WTC11 (cell line): ENCODE measurements at regions not wholly inside any gene's neighbourhood (a gene's known extent, or its start where the extent isn't known, plus 50 kb on each side); places are given as distances from the start of the nearest gene placed in this dataset.

Experiments
- ATAC-seq: fragments of 200-7000 bp; cut with Tn5 transposase; 2 replicates; pipeline ENCODE4 v1.10.0; 2021; ENCODE audit warnings: mild to moderate bottlenecking, moderate library complexity
- CTCF ChIA-PET: fragments of 300-600 bp; sonication (Branson Sonifier 250); formaldehyde crosslinking; loops from one replicate; lab custom pipeline; 2021; ENCODE audit warnings: antibody characterized with exemption; lab: Charles Lee
- POLR2A ChIA-PET: fragments of 350-600 bp; sonication (Branson Sonifier 250); formaldehyde crosslinking; loops from one replicate; lab custom pipeline; 2021; ENCODE audit warnings: antibody characterized with exemption; lab: Charles Lee
- DNase-seq: peaks from one replicate; pipeline ENCODE4 v3.0.0; 2021; ENCODE audit warnings: low spot score
- H3K27ac Mint-ChIP-seq: 2 replicates; pipeline ENCODE4 v1.8.0; 2021; ENCODE audit warnings: mixed read lengths
- H3K27me3 Mint-ChIP-seq: 2 replicates; pipeline ENCODE4 v1.8.0; 2021; ENCODE audit warnings: low read depth, mild to moderate bottlenecking, moderate library complexity, mixed read lengths
- H3K36me3 Mint-ChIP-seq: 2 replicates; pipeline ENCODE4 v1.8.0; 2021; ENCODE audit warnings: mixed read lengths
- H3K4me1 Mint-ChIP-seq: 2 replicates; pipeline ENCODE4 v1.8.0; 2022; ENCODE audit warnings: mixed read lengths
- H3K4me3 Mint-ChIP-seq: 2 replicates; pipeline ENCODE4 v1.8.0; 2021; ENCODE audit warnings: mild to moderate bottlenecking, moderate library complexity, mixed read lengths
- H3K9me3 Mint-ChIP-seq: 2 replicates; pipeline ENCODE4 v1.8.0; 2021; ENCODE audit warnings: mixed read lengths
- ATF3 ChIP-seq: sonication (generic); formaldehyde crosslinking; conservative IDR thresholded peaks from 2 replicates; pipeline ENCODE4 v1.8.1; 2022; ENCODE audit warnings: mild to moderate bottlenecking, missing genetic modification reagents
- ELF4 ChIP-seq: sonication (generic); formaldehyde crosslinking; IDR thresholded peaks from 2 replicates; pipeline ENCODE4 v1.8.1; 2022; ENCODE audit warnings: low read depth, mild to moderate bottlenecking, moderate library complexity, missing genetic modification reagents
- ETV6 ChIP-seq: sonication (generic); formaldehyde crosslinking; IDR thresholded peaks from 2 replicates; pipeline ENCODE4 v1.8.1; 2022; ENCODE audit warnings: mild to moderate bottlenecking, missing genetic modification reagents
- FOXK1 ChIP-seq: sonication (generic); formaldehyde crosslinking; IDR thresholded peaks from 2 replicates; pipeline ENCODE4 v1.8.0; 2022; ENCODE audit warnings: mild to moderate bottlenecking, moderate library complexity, missing genetic modification reagents
- GABPB1 ChIP-seq: sonication (generic); formaldehyde crosslinking; IDR thresholded peaks from 2 replicates; pipeline ENCODE4 v1.8.1; 2023; ENCODE audit warnings: mild to moderate bottlenecking, missing genetic modification reagents
- IRF2 ChIP-seq: sonication (generic); formaldehyde crosslinking; IDR thresholded peaks from 2 replicates; pipeline ENCODE4 v1.8.0; 2022; ENCODE audit warnings: low read depth, missing genetic modification reagents, borderline replicate concordance
- JAZF1 ChIP-seq: fragments of 250-450 bp; sonication (Bioruptor Pico); IDR thresholded peaks from 2 replicates; pipeline ENCODE4 v1.9.0; 2021; ENCODE audit warnings: moderate library complexity, mild to moderate bottlenecking, inconsistent platforms
- MLX ChIP-seq: sonication (generic); formaldehyde crosslinking; IDR thresholded peaks from 2 replicates; pipeline ENCODE4 v1.8.1; 2023; ENCODE audit warnings: mild to moderate bottlenecking, missing genetic modification reagents, moderate library complexity
- MXD4 ChIP-seq: fragments of 250-450 bp; sonication (Bioruptor Pico); IDR thresholded peaks from 2 replicates; pipeline ENCODE4 v1.8.0; 2021; ENCODE audit warnings: mild to moderate bottlenecking, moderate library complexity, borderline replicate concordance
- NFYB ChIP-seq: sonication (generic); formaldehyde crosslinking; conservative IDR thresholded peaks from 2 replicates; pipeline ENCODE4 v1.8.0; 2022; ENCODE audit warnings: low read depth, missing genetic modification reagents
- TCF7 ChIP-seq: sonication (generic); formaldehyde crosslinking; IDR thresholded peaks from 2 replicates; pipeline ENCODE4 v1.8.0; 2022; ENCODE audit warnings: mild to moderate bottlenecking, low read depth, missing genetic modification reagents, moderate library complexity
- USF1 ChIP-seq: sonication (generic); formaldehyde crosslinking; IDR thresholded peaks from 2 replicates; pipeline ENCODE4 v1.8.0; 2022; ENCODE audit warnings: mild to moderate bottlenecking, missing genetic modification reagents
- USF2 ChIP-seq: sonication (generic); formaldehyde crosslinking; IDR thresholded peaks from 2 replicates; pipeline ENCODE4 v1.8.1; 2023; ENCODE audit warnings: mild to moderate bottlenecking, missing genetic modification reagents, moderate library complexity
- ZBTB21 ChIP-seq: sonication (generic); formaldehyde crosslinking; IDR thresholded peaks from 2 replicates; pipeline ENCODE4 v1.8.1; 2023; ENCODE audit warnings: mild to moderate bottlenecking, missing genetic modification reagents, borderline replicate concordance
- ZMAT4 ChIP-seq: fragments of 250-450 bp; sonication (Bioruptor Pico); IDR thresholded peaks from 2 replicates; pipeline ENCODE4 v1.9.0; 2021; ENCODE audit warnings: mild to moderate bottlenecking
- ZNF138 ChIP-seq: sonication (generic); formaldehyde crosslinking; conservative IDR thresholded peaks from 2 replicates; pipeline ENCODE4 v1.8.1; 2022; ENCODE audit warnings: mild to moderate bottlenecking, moderate library complexity, missing genetic modification reagents
- ZNF232 ChIP-seq: sonication (generic); formaldehyde crosslinking; IDR thresholded peaks from 2 replicates; pipeline ENCODE4 v1.8.0; 2022; ENCODE audit warnings: mild to moderate bottlenecking, missing genetic modification reagents
- ZNF281 ChIP-seq: sonication (generic); formaldehyde crosslinking; IDR thresholded peaks from 2 replicates; pipeline ENCODE4 v1.8.0; 2023; ENCODE audit warnings: mild to moderate bottlenecking, missing genetic modification reagents
- ZNF396 ChIP-seq: fragments of 250-450 bp; sonication (Bioruptor Pico); IDR thresholded peaks from 2 replicates; pipeline ENCODE4 v1.8.0; 2021; ENCODE audit warnings: mild to moderate bottlenecking, moderate library complexity, borderline replicate concordance
- ZNF671 ChIP-seq: fragments of 250-450 bp; sonication (Bioruptor Pico); IDR thresholded peaks from 2 replicates; pipeline ENCODE4 v1.8.0; 2021; ENCODE audit warnings: mild to moderate bottlenecking

GRCh38 chr5:105380126-105380525 is 1817.5 kb upstream of the NUDT12 start:
- Mint-ChIP-seq H3K4me1 (peaks cover 4% of the 10 kb centered on the region; the same call in 1 of the 2 replicates), H3K36me3 (no peaks in the 10 kb centered on the region), H3K9me3 (peaks cover 13% of the 10 kb centered on the region), H3K27ac (no peak overlapping the region), H3K27me3 (no peaks in the 10 kb centered on the region), H3K4me3 (no peak overlapping the region)
- CTCF ChIA-PET = no interaction called here
- TF ChIP-seq ZMAT4 (CRISPR knock-in tag) (no peak), JAZF1 (CRISPR knock-in tag) (no peak), ZNF281 (no peak), ZNF232 (CRISPR knock-in tag) (no peak), USF1 (CRISPR knock-in tag) (no peak), TCF7 (CRISPR knock-in tag) (no peak), GABPB1 (CRISPR knock-in tag) (no peak), NFYB (CRISPR knock-in tag) (no peak), ZBTB21 (CRISPR knock-in tag) (no peak), ZNF671 (CRISPR knock-in tag) (no peak), FOXK1 (CRISPR knock-in tag) (no peak), ATF3 (no peak), ZNF138 (CRISPR knock-in tag) (no peak), ZNF396 (CRISPR knock-in tag) (no peak), IRF2 (CRISPR knock-in tag) (no peak), USF2 (CRISPR knock-in tag) (no peak), ELF4 (CRISPR knock-in tag) (no peak), ETV6 (CRISPR knock-in tag) (no peak)
- DNase-seq (no peak), ATAC-seq (no peak)
- POLR2A ChIA-PET = no interaction called here

GRCh38 chr5:105371169-105371568 is 1808.6 kb upstream of the NUDT12 start:
- Mint-ChIP-seq H3K27ac (no peak overlapping the region), H3K36me3 (no peaks in the 10 kb centered on the region), H3K9me3 (peaks cover 5% of the 10 kb centered on the region), H3K4me1 (no peaks in the 10 kb centered on the region), H3K4me3 (no peak overlapping the region), H3K27me3 (no peaks in the 10 kb centered on the region)
- TF ChIP-seq TCF7 (CRISPR knock-in tag) (no peak), MXD4 (CRISPR knock-in tag) (no peak), MLX (no peak), ZNF671 (CRISPR knock-in tag) (no peak)
- DNase-seq (no peak), ATAC-seq (no peak)
- CTCF ChIA-PET = no interaction called here
- POLR2A ChIA-PET = no interaction called here
